Ovary (tissue), 3 donors: ENCODE measurements at regions not wholly inside any gene's neighbourhood (a gene's known extent, or its start where the extent isn't known, plus 50 kb on each side); places are given as distances from the start of the nearest gene placed in this dataset.

ENCODE experiments used
- POLR2A ChIP-seq: fragments of 450-650 bp; IDR thresholded peaks from one replicate; pipeline ENCODE4 v1.6.1; 2017; ENCODE audit warnings: antibody characterized with exemption, mild to moderate bottlenecking, moderate library complexity
- TF ChIP-seq, protein P1 (sequence below), 3 donors: fragments of 450-650 bp in 2 of 3; fragments of 200-600 bp in 1 of 3; IDR thresholded peaks; one replicate each; pipeline versions ENCODE4 v1.5.1 to v1.8.0; 2016 to 2022; ENCODE audit warnings: antibody characterized with exemption in 3 of 3, mild to moderate bottlenecking in 1 of 3
- donor health status: DM: no; HTN: no; CAD: no.

DNA sequence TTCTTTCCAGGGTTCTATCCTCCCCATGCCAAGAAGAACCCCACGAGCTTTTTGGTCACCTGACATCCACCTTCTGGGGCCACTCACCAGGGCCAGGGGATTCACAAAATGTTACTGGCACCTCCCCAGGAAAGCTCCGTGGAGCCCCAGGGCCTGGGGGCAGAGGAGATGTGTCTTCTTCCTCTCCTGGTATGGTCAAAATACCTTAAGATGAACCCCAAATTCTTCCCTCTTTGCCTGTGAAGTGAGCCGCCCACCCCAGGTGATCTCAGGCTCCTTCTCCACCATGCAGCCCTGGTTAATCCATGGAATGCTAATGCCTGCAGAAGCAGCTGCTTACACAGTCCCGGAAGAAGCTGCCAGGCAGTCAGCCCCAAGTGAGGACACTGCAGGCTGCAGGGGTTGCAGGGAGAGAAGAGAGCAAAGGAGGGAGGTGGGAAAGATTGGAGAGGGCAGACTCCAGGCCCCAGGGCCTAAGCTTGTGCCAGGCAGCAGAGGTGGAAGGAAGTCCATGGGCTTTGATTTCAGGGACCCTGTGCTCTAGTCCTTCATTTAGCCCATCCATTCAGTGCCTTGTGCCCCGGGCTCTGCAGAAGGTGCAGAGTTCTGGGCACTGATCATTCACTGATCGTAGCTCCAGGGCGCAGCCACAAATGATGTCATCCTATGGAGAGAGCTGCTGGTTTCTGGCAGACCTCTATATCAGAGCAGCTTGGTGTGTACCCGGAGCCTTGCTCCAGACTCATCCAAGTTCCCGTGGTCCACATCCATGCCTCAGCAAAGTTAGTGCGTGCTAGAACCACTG, 127.9 kb upstream of the NECTIN1 start:
- TF ChIP-seq POLR2A: no peak
- TF ChIP-seq, protein P1, sequence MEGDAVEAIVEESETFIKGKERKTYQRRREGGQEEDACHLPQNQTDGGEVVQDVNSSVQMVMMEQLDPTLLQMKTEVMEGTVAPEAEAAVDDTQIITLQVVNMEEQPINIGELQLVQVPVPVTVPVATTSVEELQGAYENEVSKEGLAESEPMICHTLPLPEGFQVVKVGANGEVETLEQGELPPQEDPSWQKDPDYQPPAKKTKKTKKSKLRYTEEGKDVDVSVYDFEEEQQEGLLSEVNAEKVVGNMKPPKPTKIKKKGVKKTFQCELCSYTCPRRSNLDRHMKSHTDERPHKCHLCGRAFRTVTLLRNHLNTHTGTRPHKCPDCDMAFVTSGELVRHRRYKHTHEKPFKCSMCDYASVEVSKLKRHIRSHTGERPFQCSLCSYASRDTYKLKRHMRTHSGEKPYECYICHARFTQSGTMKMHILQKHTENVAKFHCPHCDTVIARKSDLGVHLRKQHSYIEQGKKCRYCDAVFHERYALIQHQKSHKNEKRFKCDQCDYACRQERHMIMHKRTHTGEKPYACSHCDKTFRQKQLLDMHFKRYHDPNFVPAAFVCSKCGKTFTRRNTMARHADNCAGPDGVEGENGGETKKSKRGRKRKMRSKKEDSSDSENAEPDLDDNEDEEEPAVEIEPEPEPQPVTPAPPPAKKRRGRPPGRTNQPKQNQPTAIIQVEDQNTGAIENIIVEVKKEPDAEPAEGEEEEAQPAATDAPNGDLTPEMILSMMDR (IDR thresholded peaks at IDR 0.05): no peak
